Endothelial cell of umbilical vein (primary cell): ENCODE measurements at regions not wholly inside any gene's neighbourhood (a gene's known extent, or its start where the extent isn't known, plus 50 kb on each side); places are given as distances from the start of the nearest gene placed in this dataset.

Experiments used
- BruUV-seq: library from RNA; stranded (reverse); fragments of 400-500 nt; replicated peaks from 2 replicates; lab custom pipeline; 2021; lab: Mats Ljungman, UMichigan
- CTCF ChIA-PET: fragments of 300-600, 350-600 bp; sonication (Branson Sonifier 250); formaldehyde crosslinking; loops from one replicate; lab custom pipeline; 2021; ENCODE audit warnings: antibody characterized with exemption, inconsistent platforms; lab: Charles Lee
- POLR2A ChIA-PET: fragments of 300-600, 350-600 bp; sonication (Branson Sonifier 250); formaldehyde crosslinking; loops from one replicate; lab custom pipeline; 2021; ENCODE audit warnings: antibody characterized with exemption, inconsistent platforms; lab: Charles Lee
- DNase-seq: peaks from one replicate; pipeline ENCODE4 v3.0.0-alpha.2; 2011; ENCODE audit warnings: low read depth, low spot score
- FAIRE-seq: peaks from 2 replicates; lab custom pipeline; 2011; peaks lifted over from hg19 to GRCh38; lab: Jason Lieb, UNC
- H2AFZ ChIP-seq: 2 replicates; pipeline ENCODE4 v1.6.0; 2012; ENCODE audit warnings: low read depth, low read length, control low read depth, inconsistent platforms
- H3K27ac ChIP-seq: 2 replicates; pipeline ENCODE4 v1.5.1; 2011; ENCODE audit warnings: low read depth, mild to moderate bottlenecking, control low read depth, low read length, moderate library complexity; ENCODE audit not compliant: insufficient read depth
- H3K27me3 ChIP-seq, 2 experiments: 2 replicates each; pipeline versions ENCODE4 v1.6.0 to v1.6.1; 2011; ENCODE audit warnings: low read length in 2 of 2, mixed read lengths in 1 of 2; ENCODE audit not compliant: control insufficient read depth in 2 of 2, insufficient read depth in 2 of 2
- H3K36me3 ChIP-seq, 2 experiments: 2 replicates in 1 of 2; 3 replicates in 1 of 2; pipeline ENCODE4 v1.5.1; 2011; ENCODE audit warnings: low read length in 2 of 2, mild to moderate bottlenecking in 1 of 2, moderate library complexity in 1 of 2; ENCODE audit not compliant: control insufficient read depth in 2 of 2, insufficient read depth in 2 of 2; ENCODE audit errors: extremely low read depth in 1 of 2
- H3K4me1 ChIP-seq: 3 replicates; pipeline ENCODE4 v1.5.1; 2011; ENCODE audit warnings: mild to moderate bottlenecking, low read length; ENCODE audit not compliant: control insufficient read depth, insufficient read depth; ENCODE audit errors: extremely low read depth
- H3K4me2 ChIP-seq: 2 replicates; pipeline ENCODE4 v1.6.1; 2011; ENCODE audit warnings: low read length, control low read depth, mixed read lengths; ENCODE audit not compliant: insufficient read depth
- H3K4me3 ChIP-seq, 3 experiments: fragments of 200-600 bp in 1 of 3; sonication (generic), shearing (Covaris generic) in 1 of 3; replicated peaks in 1 of 3; 2 replicates each; pipeline ENCODE4 v1.5.1; 2011 to 2016; ENCODE audit warnings: control low read depth in 3 of 3, low read length in 3 of 3, mild to moderate bottlenecking in 2 of 3, inconsistent platforms in 1 of 3, low read depth in 1 of 3, moderate library complexity in 1 of 3; ENCODE audit not compliant: insufficient read depth in 1 of 3
- H3K79me2 ChIP-seq: 2 replicates; pipeline ENCODE4 v1.6.0; 2012; ENCODE audit warnings: low read length, inconsistent platforms; ENCODE audit not compliant: control insufficient read depth, insufficient read depth
- H3K9ac ChIP-seq: replicated peaks from 2 replicates; pipeline ENCODE3; 2011; ENCODE audit warnings: low read length, control low read depth; ENCODE audit not compliant: insufficient read depth; ENCODE audit errors: extremely low read depth
- H3K9me1 ChIP-seq: replicated peaks from 3 replicates; pipeline ENCODE4 v1.6.0; 2011; ENCODE audit warnings: mild to moderate bottlenecking, low read length; ENCODE audit not compliant: control insufficient read depth, insufficient read depth; ENCODE audit errors: extremely low read depth
- H3K9me3 ChIP-seq: replicated peaks from 2 replicates; pipeline ENCODE4 v1.5.1; 2012; ENCODE audit warnings: low read length, inconsistent platforms; ENCODE audit not compliant: control insufficient read depth, insufficient read depth
- H4K20me1 ChIP-seq: replicated peaks from 2 replicates; pipeline ENCODE3; 2011; ENCODE audit warnings: mild to moderate bottlenecking, low read length; ENCODE audit not compliant: control insufficient read depth, insufficient read depth; ENCODE audit errors: extremely low read depth
- EZH2 ChIP-seq: IDR thresholded peaks from 2 replicates; pipeline ENCODE4 v1.6.1; 2012; ENCODE audit warnings: borderline replicate concordance, low read depth, mild to moderate bottlenecking, moderate library complexity, low read length, inconsistent platforms; ENCODE audit not compliant: severe bottlenecking
- JUN ChIP-seq: IDR thresholded peaks from 2 replicates; pipeline ENCODE4 v1.6.1; 2011; ENCODE audit warnings: borderline replicate concordance, low read depth; ENCODE audit not compliant: insufficient read length, insufficient read depth
- MYC ChIP-seq: IDR thresholded peaks from one replicate; pipeline ENCODE4 v1.6.1; 2011; ENCODE audit warnings: mild to moderate bottlenecking, low read depth, low read length
- dilution Hi-C: fragments of 300-500 bp; cut with MboI; formaldehyde crosslinking; loops from one replicate; pipeline ENCODE4 v1.15.0; 2019; ENCODE audit warnings: low sequenced_read_pairs; ENCODE audit not compliant: extremely low pct_ligation_motif_present
- intact Hi-C: fragments of 100-400 bp; cut with micrococcal nuclease; formaldehyde crosslinking; loops from one replicate; pipeline ENCODE4 v1.10.0; 2022
- TF ChIP-seq, protein P1 (sequence below): IDR thresholded peaks from 2 replicates; pipeline ENCODE4 v1.6.1; 2011; ENCODE audit not compliant: insufficient read depth, insufficient read length
- TF ChIP-seq, protein P2 (sequence below), 2 donors: IDR thresholded peaks; 1 replicate in 1 of 2; 2 replicates in 1 of 2; pipeline ENCODE4 v1.5.1; 2011; ENCODE audit warnings: low read length in 2 of 2, mild to moderate bottlenecking in 2 of 2, moderate library complexity in 2 of 2, control low read depth in 1 of 2, inconsistent platforms in 1 of 2, low read depth in 1 of 2; ENCODE audit not compliant: insufficient read depth in 1 of 2; ENCODE audit errors: extremely low read depth in 1 of 2

DNA sequence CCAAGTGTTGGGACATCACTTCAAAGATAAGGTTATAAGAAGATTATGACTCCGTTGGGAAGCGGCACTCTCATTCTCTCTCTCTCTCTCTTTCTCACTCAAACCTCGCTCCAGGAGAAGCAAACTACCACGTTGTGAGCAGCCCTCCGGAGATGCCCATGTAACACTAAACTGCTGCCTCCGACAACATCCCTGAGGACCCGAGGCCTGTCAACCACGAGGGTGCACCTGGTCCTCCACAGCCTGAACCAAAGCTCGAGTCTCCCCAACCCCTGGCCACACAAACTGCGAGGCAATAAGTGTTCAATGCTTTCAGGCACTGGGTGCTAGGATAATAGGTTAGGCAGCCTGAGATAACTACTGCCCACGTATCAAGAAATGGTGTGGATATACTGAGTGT, 654.5 kb upstream of the ID2 start:
- FAIRE-seq = no peak

DNA sequence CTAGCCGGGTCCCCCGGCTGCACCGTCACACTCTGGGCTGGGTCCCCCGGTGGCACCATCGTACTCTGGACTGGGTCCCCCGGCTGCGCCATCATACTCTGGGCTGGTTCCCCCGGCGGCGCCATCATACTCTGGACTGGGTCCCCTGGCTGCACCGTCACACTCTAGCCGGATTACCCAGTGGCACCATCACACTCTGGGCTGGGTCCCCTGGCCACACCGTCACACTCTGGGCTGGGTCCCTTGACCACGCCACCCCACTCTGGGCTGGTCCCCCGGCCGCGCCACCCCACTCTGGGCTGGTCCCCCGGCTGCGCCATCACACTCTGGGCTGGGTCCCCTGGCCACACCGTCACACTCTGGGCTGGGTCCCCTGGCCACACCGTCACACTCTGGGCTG, 653.8 kb upstream of the ID2 start:
- intact Hi-C loops = no loop called here
- Histone ChIP-seq H2AFZ (no peak overlapping the region), H3K4me1 (no peaks in the 10 kb centered on the region), H3K27ac (no peak overlapping the region), H3K4me3 (no peak overlapping the region), H3K9ac (no peak overlapping the region), H3K4me2 (no peak overlapping the region), H3K79me2 (no peaks in the 10 kb centered on the region), H3K9me1 (no peaks in the 10 kb centered on the region), H4K20me1 (no peaks in the 10 kb centered on the region), H3K27me3 (no peaks in the 10 kb centered on the region), H3K9me3 (peaks cover 3% of the 10 kb centered on the region), H3K36me3 (no peaks in the 10 kb centered on the region)
- ChIA-PET CTCF (no interaction called here), POLR2A (no interaction called here)
- no peak for TF ChIP-seq JUN
- TF ChIP-seq, protein P1, sequence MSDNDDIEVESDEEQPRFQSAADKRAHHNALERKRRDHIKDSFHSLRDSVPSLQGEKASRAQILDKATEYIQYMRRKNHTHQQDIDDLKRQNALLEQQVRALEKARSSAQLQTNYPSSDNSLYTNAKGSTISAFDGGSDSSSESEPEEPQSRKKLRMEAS = no peak
- TF ChIP-seq, protein P2, sequence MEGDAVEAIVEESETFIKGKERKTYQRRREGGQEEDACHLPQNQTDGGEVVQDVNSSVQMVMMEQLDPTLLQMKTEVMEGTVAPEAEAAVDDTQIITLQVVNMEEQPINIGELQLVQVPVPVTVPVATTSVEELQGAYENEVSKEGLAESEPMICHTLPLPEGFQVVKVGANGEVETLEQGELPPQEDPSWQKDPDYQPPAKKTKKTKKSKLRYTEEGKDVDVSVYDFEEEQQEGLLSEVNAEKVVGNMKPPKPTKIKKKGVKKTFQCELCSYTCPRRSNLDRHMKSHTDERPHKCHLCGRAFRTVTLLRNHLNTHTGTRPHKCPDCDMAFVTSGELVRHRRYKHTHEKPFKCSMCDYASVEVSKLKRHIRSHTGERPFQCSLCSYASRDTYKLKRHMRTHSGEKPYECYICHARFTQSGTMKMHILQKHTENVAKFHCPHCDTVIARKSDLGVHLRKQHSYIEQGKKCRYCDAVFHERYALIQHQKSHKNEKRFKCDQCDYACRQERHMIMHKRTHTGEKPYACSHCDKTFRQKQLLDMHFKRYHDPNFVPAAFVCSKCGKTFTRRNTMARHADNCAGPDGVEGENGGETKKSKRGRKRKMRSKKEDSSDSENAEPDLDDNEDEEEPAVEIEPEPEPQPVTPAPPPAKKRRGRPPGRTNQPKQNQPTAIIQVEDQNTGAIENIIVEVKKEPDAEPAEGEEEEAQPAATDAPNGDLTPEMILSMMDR (IDR thresholded peaks at IDR 0.05; ENCODE audit: extremely low read depth in 1 of 2, insufficient read depth in 1 of 2, low read depth in 1 of 2, low read length in 2 of 2) = no peak
- FAIRE-seq (no peak), DNase-seq (no peak)
- dilution Hi-C loops = no loop called here
- no TSS peak for BruUV-seq

More for the DNA sequence above, 654.5 kb upstream of the ID2 start:
- TF ChIP-seq, protein P1 = no peak
- TF ChIP-seq MYC = no peak
- TF ChIP-seq, protein P2 (IDR thresholded peaks at IDR 0.05; ENCODE audit: extremely low read depth in 1 of 2, insufficient read depth in 1 of 2, low read depth in 1 of 2, low read length in 2 of 2) = no peak
- no peak for TF ChIP-seq EZH2
- Histone ChIP-seq H3K79me2 (no peaks in the 10 kb centered on the region), H3K36me3 (no peaks in the 10 kb centered on the region), H2AFZ (no peak overlapping the region), H3K27ac (no peak overlapping the region), H3K9me3 (peaks cover 3% of the 10 kb centered on the region), H3K4me2 (no peak overlapping the region), H3K27me3 (no peaks in the 10 kb centered on the region), H3K4me1 (no peaks in the 10 kb centered on the region), H3K9me1 (no peaks in the 10 kb centered on the region), H4K20me1 (no peaks in the 10 kb centered on the region), H3K9ac (no peak overlapping the region), H3K4me3 (no peak overlapping the region)
- POLR2A ChIA-PET = no interaction called here
- no peak for DNase-seq
- CTCF ChIA-PET = no interaction called here
- BruUV-seq = no TSS peak
- intact Hi-C loops = no loop called here
- dilution Hi-C loops = no loop called here
